ENCODE measurements at regions not wholly inside any gene's neighbourhood (a gene's known extent, or its start where the extent isn't known, plus 50 kb on each side); places are given as distances from the start of the nearest gene placed in this dataset.
"Not testable (repeated sequence)": the region's sequence is repeated elsewhere in the genome, so short reads cannot be mapped to it uniquely, and the experiment has no call there.

DNA sequence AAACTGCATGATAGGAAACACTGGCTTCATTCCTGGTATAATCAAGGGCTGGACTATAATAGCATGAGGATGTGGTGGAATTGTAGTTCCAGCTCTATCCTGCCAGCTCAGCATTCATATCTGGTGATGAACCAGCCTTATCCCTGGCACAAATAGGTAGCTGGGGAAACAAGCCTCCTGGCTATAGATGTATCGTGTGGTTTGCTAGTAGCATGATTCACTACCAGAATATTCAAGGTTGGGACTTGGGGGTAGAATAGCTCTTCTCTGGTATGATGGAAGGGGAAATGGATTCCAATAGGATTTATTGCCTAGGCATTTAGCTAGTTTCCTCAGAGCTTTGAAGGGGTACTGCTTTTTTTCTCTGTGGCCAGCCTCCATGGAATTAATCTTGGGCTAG is 532.8 kb downstream of the FBXO15 start:
- DNase-seq: no peak

DNA sequence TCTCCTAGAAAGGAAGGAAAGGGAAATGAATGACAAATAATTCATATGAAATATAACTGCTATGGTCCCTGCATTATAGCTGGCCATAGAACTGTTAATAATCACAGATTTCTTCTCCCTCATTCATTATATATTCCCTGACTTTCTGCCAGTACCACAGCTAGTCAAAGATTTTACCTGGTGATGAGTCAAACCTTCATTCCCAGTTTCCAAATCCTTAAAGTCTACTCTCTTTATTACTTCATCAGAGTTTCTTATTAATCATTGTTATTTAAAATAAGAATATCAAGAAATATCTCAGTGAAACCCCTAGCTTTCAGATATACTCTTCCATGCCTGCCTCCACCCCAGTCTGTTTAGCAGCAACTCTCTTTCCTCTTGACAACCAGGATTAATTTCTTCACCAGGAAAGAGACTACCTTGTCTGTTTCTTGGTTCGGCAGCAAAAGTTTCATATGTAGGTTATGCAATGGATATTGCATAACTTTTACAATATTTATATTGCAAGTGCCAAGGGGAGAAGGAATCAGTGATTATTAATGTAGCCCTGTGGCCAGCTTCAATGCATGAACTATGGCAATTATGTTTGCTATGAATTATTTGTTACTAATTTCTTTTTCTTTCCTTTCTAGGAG is 533.8 kb downstream of the FBXO15 start:
- DNase-seq: no peak

DNA sequence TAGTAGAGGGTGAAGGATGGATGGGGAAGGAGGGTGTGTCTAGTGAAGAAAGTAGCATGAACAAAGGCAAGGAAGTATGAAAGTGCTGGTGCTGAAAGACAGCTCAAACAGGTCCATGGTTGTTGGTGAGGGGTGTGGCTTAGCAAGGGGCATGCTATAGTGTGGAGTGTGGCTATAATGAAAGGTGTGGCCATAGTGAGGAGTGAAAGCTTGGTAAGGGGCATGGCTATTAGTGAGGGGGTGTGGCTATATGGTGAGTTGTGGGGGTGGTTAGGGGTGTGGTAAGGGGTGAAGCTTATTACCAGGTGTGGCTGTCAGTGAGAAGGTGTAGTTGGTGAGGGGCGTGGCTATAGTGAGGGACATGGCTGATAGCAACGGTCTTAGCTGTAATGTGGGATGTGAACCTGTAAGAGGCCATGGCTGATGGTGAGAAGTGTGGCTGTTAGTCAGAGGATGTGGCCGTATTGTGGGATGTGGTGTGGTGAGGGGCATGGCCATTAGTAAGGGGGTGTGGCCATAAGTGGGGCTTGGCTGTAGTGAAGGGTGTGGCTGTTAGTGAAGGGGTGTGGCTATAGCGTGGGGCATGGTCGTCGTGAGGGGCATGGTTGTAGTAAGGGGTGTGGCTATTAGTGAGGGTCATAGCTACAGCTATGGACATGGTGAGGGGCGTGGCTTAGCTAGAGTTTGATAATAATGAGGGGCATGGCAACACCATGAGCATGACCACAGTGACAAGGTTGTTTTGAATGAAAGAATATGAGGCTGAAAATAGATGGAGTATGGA is 549.6 kb downstream of the FBXO15 start:
- DNase-seq: no peak

DNA sequence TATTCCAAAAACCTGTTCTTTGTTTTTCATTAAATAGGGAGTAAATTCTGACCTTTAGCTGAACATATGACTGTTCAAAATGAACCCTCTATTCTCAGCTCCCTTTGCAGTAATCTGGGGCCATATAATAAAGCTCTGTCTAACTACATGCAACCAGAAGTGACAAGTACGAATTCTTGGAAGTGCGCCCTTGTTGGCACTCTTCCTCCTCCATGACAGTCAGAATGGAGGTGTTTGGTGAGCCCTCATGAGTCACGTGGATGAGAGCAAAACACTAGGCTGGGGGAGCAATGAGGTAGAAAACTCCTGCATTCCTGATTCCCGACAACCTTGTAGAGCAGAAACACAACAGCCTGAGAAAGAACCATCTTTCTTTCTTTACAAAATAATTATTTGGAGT is 552.9 kb downstream of the FBXO15 start:
- no peak for DNase-seq

DNA sequence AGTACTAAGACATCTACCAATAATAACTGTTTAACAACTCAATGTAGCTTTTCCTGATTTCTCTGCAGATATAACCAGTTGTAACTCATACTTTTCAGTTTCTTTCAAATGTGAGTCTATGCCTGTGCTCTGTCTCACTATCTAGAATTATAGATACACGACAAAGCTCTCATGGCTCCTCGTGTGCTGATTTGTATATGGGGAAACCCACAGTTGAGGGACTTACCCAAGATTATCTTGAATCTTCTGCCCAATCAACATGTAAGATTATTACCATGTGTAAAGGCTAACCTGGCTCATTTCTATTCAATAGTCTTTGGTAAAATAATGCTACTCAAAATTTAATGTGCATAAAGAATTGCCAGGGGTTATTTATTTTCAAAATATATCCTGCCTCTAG is 554.4 kb downstream of the FBXO15 start:
- no peak for DNase-seq

DNA sequence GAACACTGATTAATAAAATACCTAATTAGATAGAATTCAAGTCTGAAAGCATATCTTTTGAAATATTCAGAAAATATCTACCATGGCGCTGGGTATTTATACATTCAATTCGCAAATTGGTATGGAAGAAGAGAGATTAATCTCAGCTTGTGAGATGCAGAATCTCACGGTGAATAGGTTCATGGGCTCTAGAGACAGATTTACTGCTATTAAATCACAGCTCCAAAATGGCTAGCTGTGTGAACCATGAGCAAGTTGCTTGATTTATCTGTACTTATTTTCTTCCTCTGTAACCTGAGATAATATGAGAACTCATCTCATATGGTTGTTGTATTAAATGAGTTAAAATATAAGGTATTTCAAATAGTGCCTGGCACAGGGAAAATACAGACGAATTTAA is 556.7 kb downstream of the FBXO15 start:
- DNase-seq: no peak

DNA sequence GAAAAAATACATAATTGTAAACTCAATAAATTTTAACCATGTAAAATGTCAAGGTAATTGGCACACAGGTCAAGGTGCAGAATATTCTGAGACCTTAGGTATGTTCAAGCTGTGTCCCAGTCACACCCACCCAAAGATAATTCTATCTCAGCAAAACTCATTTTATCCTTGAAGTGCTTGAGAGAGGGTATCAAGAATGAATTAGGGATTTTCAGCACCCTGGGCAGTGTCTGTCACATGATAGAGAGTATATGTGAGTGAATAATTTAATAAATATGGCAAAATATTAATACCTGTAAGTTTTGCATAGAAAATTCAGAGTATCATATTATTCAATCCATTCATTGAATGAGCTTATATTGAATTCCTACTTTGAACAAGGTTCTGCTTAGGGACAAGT is 567.9 kb downstream of the FBXO15 start:
- no peak for DNase-seq

DNA sequence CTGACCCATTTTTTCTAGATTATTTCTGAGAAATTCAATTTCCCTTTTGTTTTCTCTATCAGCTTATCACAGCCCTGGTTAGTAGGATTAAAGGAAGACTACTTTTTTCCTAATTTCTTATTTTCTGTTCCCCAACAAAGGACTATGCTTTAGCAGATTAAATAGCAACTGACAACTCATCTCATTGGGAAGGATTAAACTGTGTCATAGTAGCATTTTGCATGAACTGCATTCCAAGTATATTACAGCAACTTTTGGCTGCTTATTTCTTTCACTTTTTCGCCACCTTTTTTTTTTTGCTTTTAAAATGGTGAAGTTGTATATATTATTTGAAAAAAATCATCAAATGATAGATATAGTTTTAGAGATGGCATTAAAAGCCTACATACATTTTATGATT is 570.3 kb downstream of the FBXO15 start:
- no peak for DNase-seq

DNA sequence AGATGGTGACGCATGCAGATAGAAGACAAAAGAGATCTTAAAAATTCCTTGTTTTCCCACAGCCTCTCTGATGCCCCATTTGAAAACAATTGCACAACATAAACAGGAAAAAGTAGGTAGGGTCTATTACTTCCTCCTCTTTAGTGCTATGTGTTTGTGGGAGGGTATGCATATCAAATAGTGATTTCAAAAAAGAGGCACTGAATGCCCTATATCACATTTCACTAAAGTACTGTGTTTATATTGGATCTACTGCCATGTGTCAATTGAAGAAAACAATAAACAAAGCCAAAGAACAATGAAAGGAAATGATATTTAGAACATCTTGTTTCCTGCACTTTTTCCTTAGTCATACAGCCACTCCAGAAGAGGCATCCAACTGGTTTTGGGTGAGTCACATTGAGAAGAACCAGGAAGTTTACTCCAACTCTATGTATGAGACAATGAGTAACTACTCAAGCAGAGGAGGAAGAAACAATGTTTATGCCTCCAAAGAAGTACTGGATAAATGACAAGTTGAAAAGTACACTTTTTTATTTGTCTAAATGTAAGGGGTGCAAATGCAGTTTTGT is 583.6 kb downstream of the FBXO15 start:
- DNase-seq: no peak

DNA sequence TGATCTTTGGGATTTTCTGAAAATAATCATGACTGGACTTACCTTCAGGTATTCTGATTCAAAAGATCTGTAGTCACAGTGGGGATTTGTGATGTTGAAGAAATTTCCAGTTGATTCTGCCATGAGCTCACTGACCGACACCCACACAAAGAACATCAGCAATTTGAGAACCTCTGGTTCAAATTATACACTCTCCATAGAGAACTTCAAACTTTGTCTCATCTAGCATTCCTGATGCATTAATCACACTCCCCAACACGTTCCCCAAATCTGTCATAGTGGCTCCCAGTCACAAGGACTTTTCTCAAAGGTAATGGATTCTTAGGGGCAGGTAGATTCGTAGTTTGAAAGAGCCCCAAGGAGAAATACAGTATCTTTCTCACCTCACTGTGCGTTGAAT is 584.3 kb downstream of the FBXO15 start:
- DNase-seq: no peak

DNA sequence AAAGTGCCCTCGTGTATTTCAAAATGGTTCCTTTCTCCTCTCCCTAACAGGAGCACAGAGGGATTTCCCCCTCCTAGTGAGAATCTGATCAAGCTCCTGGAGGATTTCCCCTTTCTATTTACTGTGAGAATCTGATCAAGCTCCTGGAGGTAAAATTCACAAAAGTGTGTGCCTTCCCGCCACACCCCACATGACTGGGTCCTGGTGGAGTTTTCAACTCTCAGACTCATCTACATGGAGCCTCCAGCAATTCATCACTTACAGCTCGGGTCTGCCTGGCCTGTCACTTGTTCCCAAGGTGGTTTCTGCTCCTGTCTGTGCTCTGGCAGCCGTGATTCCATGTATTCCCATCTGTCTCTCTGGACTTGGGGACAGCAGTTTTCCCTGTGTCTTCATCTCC is 590.7 kb downstream of the FBXO15 start:
- DNase-seq: no peak

DNA sequence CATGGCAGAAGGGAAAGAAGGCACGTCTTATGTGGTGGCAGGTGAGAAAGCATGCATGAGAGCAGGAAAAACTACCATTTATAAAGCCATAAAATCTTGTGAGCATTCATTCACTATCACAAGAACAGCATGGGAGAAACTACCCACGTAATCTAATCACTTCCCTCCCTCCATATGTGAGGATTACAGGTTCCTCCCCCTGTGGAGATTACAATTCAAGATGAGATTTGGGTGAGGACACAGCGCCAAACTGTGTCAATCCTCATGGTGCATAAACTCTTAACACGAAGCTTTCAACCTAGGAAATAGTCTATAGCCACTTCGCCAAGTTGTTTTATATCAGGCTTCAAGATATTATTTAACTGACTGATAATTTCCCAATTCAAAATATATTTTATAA is 595.5 kb downstream of the FBXO15 start:
- no peak for DNase-seq

DNA sequence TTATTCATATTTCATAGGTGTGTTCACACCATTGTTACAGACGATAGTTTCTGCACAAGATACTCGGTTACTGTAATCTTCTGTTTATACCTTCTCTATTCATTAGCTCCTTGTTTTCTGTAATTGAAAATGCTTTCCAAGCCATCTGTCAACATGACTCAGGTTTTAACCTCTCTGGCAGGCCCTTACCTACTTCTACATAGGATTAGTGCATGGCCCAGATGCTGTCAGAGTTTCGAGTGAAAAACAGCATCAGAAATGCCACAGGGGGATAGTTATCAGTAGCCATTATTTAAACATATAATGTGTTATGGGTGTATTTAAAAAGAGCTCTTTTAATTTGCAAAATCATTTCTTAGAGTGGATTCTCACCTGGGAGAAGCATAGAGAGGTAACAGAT is 596.4 kb downstream of the FBXO15 start:
- DNase-seq: no peak

DNA sequence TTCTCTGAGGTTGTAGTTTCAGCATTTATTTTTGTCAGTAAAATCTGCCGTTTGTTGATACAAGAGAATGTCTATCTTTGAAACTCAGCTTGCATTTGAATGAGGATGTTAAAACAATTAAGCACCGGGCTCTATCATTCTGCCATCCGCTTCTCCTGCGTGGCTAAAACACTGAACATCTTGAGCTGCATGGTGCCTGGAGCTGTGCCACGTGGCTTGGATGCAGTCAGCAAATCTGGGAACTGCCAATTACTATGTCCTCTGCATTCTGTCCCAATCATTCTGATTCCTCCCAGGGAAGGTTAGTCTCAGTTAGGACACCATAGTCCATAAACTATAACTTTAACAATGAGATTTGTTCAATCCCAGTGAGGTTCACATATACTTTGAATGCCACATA is 598.4 kb downstream of the FBXO15 start:
- no peak for DNase-seq

DNA sequence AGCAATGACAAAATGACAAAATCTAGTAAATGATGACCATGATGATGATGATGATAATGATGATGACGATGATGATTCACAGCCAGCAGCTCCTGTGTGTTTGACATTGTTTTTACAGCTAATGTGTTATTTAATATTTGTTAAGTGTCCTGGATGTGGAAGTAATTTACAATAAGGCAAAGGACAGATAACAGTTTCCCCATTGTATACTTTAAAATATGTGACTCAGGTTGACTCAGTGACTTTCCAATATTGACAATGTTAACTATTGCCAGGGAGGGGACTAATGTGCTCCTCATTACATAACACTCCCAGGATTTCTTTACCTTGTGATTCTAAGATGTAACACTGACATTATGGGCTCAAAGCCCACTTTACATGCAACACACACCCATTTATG is 602.2 kb downstream of the FBXO15 start:
- no peak for DNase-seq

DNA sequence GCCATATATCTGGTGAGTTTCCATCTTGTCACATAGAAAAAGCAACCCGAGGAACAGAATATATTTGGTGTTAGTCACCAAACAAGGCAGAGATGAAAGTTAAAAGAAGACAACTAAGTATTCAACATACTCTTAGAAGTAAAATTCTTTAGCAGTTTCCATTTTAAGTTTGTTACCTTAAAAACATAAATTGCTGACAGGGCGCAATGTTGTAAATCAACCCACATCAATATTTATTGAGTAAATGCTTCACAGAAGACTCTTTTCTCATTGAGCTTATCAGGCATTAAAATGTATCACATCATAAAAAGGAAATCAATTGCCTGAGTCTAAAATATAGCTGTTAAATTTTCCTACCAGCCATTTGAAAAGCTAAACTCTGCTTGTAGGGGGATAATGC is 603.0 kb downstream of the FBXO15 start:
- DNase-seq: no peak

DNA sequence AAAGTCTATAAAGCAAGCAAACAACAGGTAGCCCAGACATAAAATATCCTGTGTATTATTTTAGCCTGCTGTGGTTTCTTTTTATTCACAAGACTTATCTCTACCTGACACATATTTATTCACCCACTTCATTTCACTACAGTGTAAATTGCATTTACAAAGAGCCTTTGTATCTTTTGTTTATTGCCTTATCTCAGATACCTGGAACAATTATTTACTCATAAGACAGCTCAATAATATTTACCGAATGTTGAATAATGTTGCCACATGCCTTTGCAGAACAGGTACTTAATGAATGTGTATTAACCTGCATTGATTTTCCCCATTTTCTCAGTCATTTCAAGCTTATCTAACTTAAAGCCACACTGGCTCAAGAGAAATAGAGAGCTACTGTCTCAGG is 603.6 kb downstream of the FBXO15 start:
- DNase-seq: no peak

DNA sequence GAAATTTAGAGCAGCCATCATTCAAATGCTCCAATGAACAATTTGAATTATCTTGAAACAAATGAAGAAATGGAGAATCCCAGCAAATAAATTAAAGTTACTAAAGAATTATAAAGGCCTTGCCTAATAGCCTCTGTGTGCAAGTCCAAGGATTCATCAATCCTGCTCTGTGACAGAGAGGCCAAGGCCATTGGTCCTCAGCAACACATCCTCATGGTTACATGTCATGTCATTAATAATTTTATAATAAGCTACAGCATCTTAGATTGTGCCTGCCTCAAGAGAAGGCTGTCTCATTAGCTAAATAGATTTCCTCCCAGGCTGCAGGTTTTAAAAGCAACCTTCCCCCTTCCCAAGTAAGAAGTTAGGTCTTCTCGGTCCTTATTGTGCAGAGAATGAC is 611.6 kb downstream of the FBXO15 start:
- DNase-seq: no peak

DNA sequence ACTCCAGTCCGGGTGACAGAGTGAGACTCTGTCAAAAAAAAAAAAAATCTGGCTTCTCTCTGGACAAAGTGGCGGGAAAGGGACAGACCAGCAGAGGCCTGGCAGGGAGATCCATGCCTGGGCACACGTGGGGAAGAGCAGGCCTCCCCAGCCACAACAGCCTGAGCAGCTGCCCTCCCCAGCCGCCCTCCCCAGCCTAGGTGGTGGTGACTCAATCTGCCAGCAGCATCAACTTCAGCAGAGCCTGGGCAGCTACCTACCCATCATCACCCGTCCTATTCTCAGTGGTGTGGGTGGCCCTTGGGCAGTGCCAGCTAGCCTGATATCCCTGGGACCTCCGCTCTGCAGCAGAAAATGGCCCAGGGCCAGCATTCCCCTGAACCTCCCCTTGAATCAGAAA is 612.4 kb downstream of the FBXO15 start:
- no peak for DNase-seq

DNA sequence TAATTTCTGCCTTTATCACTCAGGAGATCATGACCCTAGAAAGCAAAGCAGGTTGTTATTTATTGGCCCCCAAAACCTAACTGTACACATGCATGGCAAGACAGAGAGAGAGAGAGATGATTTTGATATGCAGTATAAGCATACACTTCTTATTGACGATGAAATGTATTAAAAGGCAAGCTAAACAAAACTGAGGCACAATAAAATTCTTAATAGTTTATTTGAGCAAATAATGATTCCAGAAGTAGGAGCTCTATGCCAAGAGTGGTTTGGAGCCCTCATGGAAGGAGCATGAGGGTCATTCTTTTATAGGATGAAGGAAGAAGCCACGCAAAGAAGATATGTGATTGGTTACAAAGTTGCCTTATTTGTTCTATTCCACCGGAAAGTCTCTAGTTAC is 616.0 kb downstream of the FBXO15 start:
- no peak for DNase-seq

DNA sequence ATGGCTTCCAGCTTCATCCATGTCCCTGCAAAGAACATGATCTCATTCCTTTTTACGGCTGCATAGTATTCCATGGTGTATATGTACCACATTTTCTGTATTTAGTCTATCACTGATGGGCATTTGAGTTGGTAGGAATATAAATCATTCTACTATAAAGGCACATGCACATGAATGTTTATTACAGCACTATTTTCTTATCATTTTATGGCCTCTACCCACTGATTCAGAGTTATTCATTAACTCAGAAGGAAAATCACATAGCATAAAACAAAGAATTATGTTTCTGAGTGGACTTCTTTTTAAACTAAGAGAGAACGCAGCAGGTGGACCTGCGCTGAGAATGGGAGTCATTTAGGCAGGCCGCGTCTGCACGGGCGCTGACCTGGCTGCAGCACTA is 619.6 kb downstream of the FBXO15 start:
- DNase-seq: no peak

DNA sequence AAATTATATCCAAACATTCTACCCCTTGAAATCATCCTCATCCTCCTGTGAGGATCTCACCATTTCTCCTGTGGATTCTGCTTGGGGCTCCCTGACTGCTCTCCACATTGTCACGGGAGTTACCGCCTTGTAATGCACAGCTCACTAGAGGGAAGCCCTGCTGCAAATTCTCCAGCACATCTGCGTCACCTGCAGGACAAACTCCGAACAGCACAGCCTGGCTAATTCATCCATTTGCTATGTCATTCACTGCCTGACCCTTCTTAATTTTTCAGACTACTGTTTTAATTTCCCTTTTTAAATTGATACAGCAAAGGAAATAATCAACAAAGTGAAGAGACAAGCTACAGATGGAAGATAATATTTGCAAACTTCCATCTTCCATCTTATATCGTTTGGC is 627.4 kb downstream of the FBXO15 start:
- DNase-seq: no peak

DNA sequence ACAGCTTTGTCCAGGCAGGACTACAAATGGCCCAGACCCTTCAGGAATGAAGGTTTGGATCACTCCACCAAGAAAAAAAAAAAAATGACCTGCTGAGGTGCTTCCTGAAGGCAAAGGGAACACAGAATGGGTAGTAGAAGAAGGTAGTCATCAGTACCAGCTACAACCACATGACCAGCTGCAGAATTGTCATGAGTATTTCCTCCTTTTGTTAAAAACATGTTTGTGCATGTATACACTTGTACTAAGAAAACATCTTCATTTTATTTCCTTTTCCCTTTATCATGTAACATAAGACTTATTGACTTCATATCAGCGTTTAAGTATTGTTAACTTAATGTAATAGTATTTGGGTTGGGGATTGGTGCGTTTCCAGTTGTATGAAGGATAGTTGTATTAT is 631.6 kb downstream of the FBXO15 start:
- DNase-seq: not testable (repeated sequence)

DNA sequence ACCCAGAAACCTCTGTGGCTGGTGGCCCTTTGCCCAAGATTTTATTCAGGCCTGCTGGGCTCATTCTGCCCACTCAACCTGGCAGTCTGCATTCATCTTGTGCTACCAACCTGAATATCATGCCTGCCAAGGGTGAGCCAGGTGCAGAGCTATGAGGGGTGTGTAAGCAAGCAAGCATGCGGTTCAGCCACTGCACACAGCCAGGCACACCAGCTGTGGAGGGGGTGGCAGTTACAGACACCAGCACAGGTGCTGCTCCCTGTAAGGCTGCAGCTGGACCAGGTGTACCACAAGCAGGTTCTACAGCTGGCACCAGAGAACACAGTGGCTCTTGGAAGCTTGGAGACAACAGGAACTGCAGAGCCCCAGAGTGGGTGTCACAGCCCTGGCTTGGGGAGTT is 633.2 kb downstream of the FBXO15 start:
- no peak for DNase-seq

All from suppressor macrophage treated with lipopolysaccharide for 4 hours (primary cell).